Duodenal mucosa (tissue), 2 donors: ENCODE measurements at regions not wholly inside any gene's neighbourhood (a gene's known extent, or its start where the extent isn't known, plus 50 kb on each side); places are given as distances from the start of the nearest gene placed in this dataset.
"Not testable (repeated sequence)": the region's sequence is repeated elsewhere in the genome, so short reads cannot be mapped to it uniquely, and the experiment has no call there.

Source experiments
- H3K27ac ChIP-seq: one replicate; pipeline ENCODE4 v1.7.0; 2013; ENCODE audit warnings: low read depth, low read length
- H3K27me3 ChIP-seq, 2 donors: one replicate each; pipeline ENCODE4 v1.7.0; 2013; ENCODE audit warnings: low read length in 2 of 2, control low read depth in 1 of 2; ENCODE audit not compliant: insufficient read depth in 2 of 2, control insufficient read depth in 1 of 2
- H3K36me3 ChIP-seq, 2 donors: one replicate each; pipeline ENCODE4 v1.7.0; 2013; ENCODE audit warnings: low read length in 2 of 2, control low read depth in 1 of 2; ENCODE audit not compliant: insufficient read depth in 2 of 2, control insufficient read depth in 1 of 2
- H3K4me1 ChIP-seq, 2 donors: one replicate each; pipeline ENCODE4 v1.7.0; 2013; ENCODE audit warnings: low read length in 2 of 2, control low read depth in 1 of 2; ENCODE audit not compliant: insufficient read depth in 2 of 2, control insufficient read depth in 1 of 2
- H3K4me3 ChIP-seq, 2 donors: one replicate each; pipeline ENCODE4 v1.7.0; 2013; ENCODE audit warnings: low read length in 2 of 2, low read depth in 1 of 2
- H3K9ac ChIP-seq, 2 donors: one replicate each; pipeline ENCODE4 v1.7.0; 2013; ENCODE audit warnings: low read length in 2 of 2, low read depth in 1 of 2
- H3K9me3 ChIP-seq, 2 donors: one replicate each; pipeline ENCODE4 v1.7.0; 2013; ENCODE audit warnings: low read length in 2 of 2, control low read depth in 1 of 2; ENCODE audit not compliant: control insufficient read depth in 1 of 2

DNA sequence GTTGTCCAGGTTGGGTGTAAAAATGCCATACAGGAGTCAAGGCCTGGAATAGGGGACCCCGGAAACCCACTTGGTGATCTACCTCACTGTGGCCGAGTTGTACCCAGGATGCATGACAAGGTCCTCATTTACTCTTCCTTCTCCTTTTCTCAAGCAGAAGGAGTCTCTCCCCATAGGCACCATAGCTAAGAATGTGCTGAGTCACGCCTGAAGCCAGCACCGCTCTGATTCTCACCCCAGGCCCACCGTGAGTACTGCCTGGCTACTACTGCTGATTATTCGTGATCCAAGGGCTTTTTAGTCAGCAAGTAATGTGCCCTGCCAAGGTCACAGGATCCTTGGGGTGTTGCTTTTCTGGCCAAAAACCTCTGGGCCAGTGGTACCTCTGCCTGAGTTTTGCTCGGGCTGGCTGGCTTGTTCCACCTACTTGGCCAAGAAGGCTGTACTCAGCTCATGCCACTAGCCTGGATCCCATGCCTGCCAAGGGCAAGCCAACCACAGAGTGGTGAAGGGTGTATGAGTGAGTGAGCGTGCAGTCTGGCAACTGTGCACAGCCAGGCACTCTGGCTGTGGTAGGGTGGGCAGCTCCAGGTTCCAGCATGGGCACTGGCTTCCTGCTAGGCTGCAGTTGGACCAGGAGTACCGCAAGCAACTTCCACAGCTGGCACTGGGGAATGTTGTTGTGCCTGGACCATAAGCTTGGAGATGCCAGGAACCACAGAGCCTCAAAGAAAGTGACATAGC, 650.1 kb upstream of the VRK2 start:
- H3K9me3 ChIP-seq = peaks cover 4 to 21% of the 10 kb centered on the region in 2 donors
- H3K27ac ChIP-seq = no peak overlapping the region
- H3K4me3 ChIP-seq = no peak overlapping the region
- no peaks in the 10 kb centered on the region for H3K36me3 ChIP-seq
- no peaks in the 10 kb centered on the region for H3K4me1 ChIP-seq
- no peaks in the 10 kb centered on the region for H3K27me3 ChIP-seq
- H3K9ac ChIP-seq = no peak overlapping the region

- no peaks in the 10 kb centered on the region for H3K4me1 ChIP-seq
- no peak overlapping the region for H3K4me3 ChIP-seq
Observed at GRCh38 chr2:57397550-57398360, 648.9 kb upstream of the VRK2 start.

GRCh38 chr2:57399057-57399456, 647.5 kb upstream of the VRK2 start:
- Histone ChIP-seq H3K36me3 (no peaks in the 10 kb centered on the region), H3K9ac (no peak overlapping the region), H3K4me3 (no peak overlapping the region), H3K27me3 (no peaks in the 10 kb centered on the region), H3K4me1 (no peaks in the 10 kb centered on the region), H3K27ac (no peak overlapping the region), H3K9me3 (peaks cover 4 to 21% of the 10 kb centered on the region in 2 donors)

More at GRCh38 chr2:57397550-57398360, 648.9 kb upstream of the VRK2 start:
- Histone ChIP-seq H3K27ac (no peak overlapping the region), H3K36me3 (no peaks in the 10 kb centered on the region), H3K9me3 (peaks cover 4 to 21% of the 10 kb centered on the region in 2 donors), H3K9ac (no peak overlapping the region), H3K27me3 (no peaks in the 10 kb centered on the region)

DNA sequence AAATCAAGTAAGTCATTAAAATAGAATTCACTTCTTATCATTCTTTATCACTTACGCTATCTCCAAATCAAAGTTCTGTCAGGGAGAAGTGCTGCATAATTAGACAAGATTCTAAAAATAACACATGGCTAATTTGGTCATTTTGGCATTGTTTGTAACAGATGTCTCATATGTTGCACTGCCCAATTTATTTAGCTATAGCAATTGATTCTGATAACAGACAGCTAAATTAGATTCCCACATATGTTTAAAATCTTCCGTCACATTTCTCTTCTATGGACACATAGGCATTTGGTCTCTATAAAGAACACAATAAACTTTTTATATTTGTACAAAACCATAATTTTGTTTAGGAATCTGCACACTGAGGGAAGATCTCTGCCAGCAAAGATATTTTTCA, 644.5 kb upstream of the VRK2 start:
- Histone ChIP-seq H3K4me1 (no peaks in the 10 kb centered on the region), H3K9ac (no peak overlapping the region), H3K27me3 (no peaks in the 10 kb centered on the region), H3K27ac (no peak overlapping the region), H3K9me3 (peaks cover 0 to 13% of the 10 kb centered on the region in 2 donors), H3K36me3 (no peaks in the 10 kb centered on the region), H3K4me3 (no peak overlapping the region)

GRCh38 chr2:57402755-57403154, 643.9 kb upstream of the VRK2 start:
- no peak overlapping the region for H3K9ac ChIP-seq
- H3K9me3 ChIP-seq = peaks cover 0 to 8% of the 10 kb centered on the region in 2 donors
- no peak overlapping the region for H3K27ac ChIP-seq
- H3K27me3 ChIP-seq = no peaks in the 10 kb centered on the region
- no peak overlapping the region for H3K4me3 ChIP-seq
- H3K4me1 ChIP-seq = no peaks in the 10 kb centered on the region
- H3K36me3 ChIP-seq = no peaks in the 10 kb centered on the region

- peaks cover 0 to 3% of the 10 kb centered on the region in 2 donors for H3K9me3 ChIP-seq
- no peaks in the 10 kb centered on the region for H3K36me3 ChIP-seq
- no peak overlapping the region for H3K4me3 ChIP-seq
- no peak overlapping the region for H3K9ac ChIP-seq
- no peaks in the 10 kb centered on the region for H3K27me3 ChIP-seq
- H3K4me1 ChIP-seq = no peaks in the 10 kb centered on the region
- no peak overlapping the region for H3K27ac ChIP-seq
Observed at GRCh38 chr2:57407772-57408201, 638.8 kb upstream of the VRK2 start.

- H3K36me3 ChIP-seq = no peaks in the 10 kb centered on the region
- no peak overlapping the region for H3K9ac ChIP-seq
- H3K4me1 ChIP-seq = no peaks in the 10 kb centered on the region
- H3K9me3 ChIP-seq = peaks cover under 1 to 4% of the 10 kb centered on the region in 2 donors
- H3K27me3 ChIP-seq = no peaks in the 10 kb centered on the region
- H3K4me3 ChIP-seq = no peak overlapping the region
- H3K27ac ChIP-seq = no peak overlapping the region
Observed at GRCh38 chr2:57408587-57408986, 638.0 kb upstream of the VRK2 start.

DNA sequence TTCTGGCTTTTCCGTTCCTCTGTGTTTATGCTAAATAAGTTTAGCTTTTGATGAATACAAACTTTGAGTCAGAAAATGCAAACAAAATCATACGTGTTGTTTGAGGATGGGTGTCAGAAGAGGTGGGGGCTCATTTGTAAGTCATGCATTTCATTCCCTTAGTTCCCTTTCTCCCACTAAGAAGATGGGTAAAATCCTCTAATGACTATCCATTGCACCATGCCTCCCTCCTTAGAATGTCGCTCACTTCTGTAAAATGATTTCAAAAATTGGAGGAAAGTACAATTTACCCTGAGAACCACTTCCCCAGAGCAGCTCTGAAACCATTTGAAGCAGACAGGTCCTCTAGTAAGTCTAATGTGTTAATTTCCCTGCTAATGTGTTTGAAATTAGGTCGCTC, 629.6 kb upstream of the VRK2 start:
- Histone ChIP-seq H3K4me1 (no peaks in the 10 kb centered on the region), H3K9ac (no peak overlapping the region)

GRCh38 chr2:57418859-57419346, 627.7 kb upstream of the VRK2 start:
- not testable (repeated sequence) for H3K9me3 ChIP-seq

More for the DNA sequence above, 629.6 kb upstream of the VRK2 start:
- Histone ChIP-seq H3K9me3 (peaks cover 4 to 10% of the 10 kb centered on the region in 2 donors), H3K27me3 (no peaks in the 10 kb centered on the region), H3K4me3 (no peak overlapping the region), H3K36me3 (no peaks in the 10 kb centered on the region), H3K27ac (no peak overlapping the region)

DNA sequence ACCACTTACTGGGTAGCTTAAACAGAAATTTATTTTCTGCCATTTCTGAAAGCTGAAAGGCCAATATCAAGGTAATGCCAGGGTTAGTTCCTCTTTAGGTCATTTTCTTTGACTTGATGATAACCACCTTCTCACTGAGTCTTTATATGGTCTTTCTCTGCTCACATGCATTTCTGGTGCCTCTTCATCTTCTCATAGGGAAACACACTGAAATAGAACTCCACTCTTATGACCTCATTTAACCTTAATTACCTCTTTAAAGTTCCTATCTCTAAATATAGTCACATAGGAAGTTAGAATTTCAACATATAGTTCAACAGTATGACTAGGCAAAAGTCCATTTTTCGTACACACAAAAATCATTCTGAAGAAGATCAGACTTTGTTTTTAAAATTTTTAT, 616.8 kb upstream of the VRK2 start:
- Histone ChIP-seq H3K36me3 (no peaks in the 10 kb centered on the region), H3K27me3 (no peaks in the 10 kb centered on the region), H3K9me3 (no peaks in the 10 kb centered on the region), H3K4me1 (no peaks in the 10 kb centered on the region), H3K9ac (no peak overlapping the region), H3K27ac (no peak overlapping the region), H3K4me3 (no peak overlapping the region)

More at GRCh38 chr2:57418859-57419346, 627.7 kb upstream of the VRK2 start:
- not testable (repeated sequence) for H3K27ac ChIP-seq, H3K9ac ChIP-seq, H3K36me3 ChIP-seq, H3K4me1 ChIP-seq, H3K4me3 ChIP-seq, H3K27me3 ChIP-seq
